Activated CD4-positive, alpha-beta T cell treated with anti-CD3 and anti-CD28 coated beads, Interleukin-2, amount 10 ng/mL, durations not matched to agents 7 days and 5 days (primary cell): ENCODE measurements at regions not wholly inside any gene's neighbourhood (a gene's known extent, or its start where the extent isn't known, plus 50 kb on each side); places are given as distances from the start of the nearest gene placed in this dataset.

ENCODE experiments used
- CTCF ChIA-PET: fragments of 350-600 bp; sonication (Branson Sonifier 250); formaldehyde crosslinking; loops from one replicate; lab custom pipeline; 2021; ENCODE audit warnings: antibody characterized with exemption; lab: Charles Lee
- POLR2A ChIA-PET: fragments of 350-600 bp; sonication (Branson Sonifier 250); formaldehyde crosslinking; loops from one replicate; lab custom pipeline; 2021; ENCODE audit warnings: antibody characterized with exemption; lab: Charles Lee
- DNase-seq: peaks from one replicate; pipeline ENCODE4 v3.0.0-alpha.2; 2020
- H3K27ac Mint-ChIP-seq: one replicate; pipeline ENCODE4 v1.8.0; 2021; ENCODE audit warnings: mild to moderate bottlenecking, moderate library complexity, mixed read lengths
- H3K27me3 Mint-ChIP-seq: one replicate; pipeline ENCODE4 v1.8.0; 2021; ENCODE audit warnings: mixed read lengths
- H3K36me3 Mint-ChIP-seq: one replicate; pipeline ENCODE4 v1.8.0; 2021; ENCODE audit warnings: low read depth, mixed read lengths
- H3K4me1 Mint-ChIP-seq: one replicate; pipeline ENCODE4 v1.8.0; 2021; ENCODE audit warnings: mixed read lengths
- H3K4me3 Mint-ChIP-seq: one replicate; pipeline ENCODE4 v1.8.0; 2021; ENCODE audit warnings: mild to moderate bottlenecking, moderate library complexity, mixed read lengths
- H3K9me3 Mint-ChIP-seq: one replicate; pipeline ENCODE4 v1.8.0; 2021; ENCODE audit warnings: mixed read lengths

DNA sequence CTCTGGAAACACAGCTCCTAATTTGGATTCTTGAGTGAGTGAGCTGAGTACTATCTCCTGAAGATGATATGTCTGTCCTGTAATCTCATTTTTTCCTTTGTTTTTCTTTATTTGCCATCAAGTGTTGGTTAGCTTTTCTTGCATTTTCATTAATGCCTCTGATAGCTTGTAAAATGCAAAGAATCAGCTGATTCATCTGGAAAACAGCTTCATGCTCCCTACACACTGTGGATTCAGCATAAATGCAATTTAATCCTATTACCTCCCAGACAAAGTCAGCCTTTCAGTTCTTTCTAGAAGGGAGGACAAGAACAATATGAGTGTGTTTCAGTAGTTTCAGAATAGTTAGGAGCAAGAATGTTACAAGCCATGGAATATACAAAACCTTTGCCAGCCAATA, 79.4 kb downstream of the DACT1 start:
- Mint-ChIP-seq H3K4me1 (peaks cover 4% of the 10 kb centered on the region), H3K4me3 (no peak overlapping the region), H3K9me3 (peaks cover 3% of the 10 kb centered on the region), H3K27me3 (peaks cover 4% of the 10 kb centered on the region), H3K27ac (no peak overlapping the region), H3K36me3 (no peaks in the 10 kb centered on the region)
- no peak for DNase-seq
- ChIA-PET POLR2A (no interaction called here), CTCF (no interaction called here)

DNA sequence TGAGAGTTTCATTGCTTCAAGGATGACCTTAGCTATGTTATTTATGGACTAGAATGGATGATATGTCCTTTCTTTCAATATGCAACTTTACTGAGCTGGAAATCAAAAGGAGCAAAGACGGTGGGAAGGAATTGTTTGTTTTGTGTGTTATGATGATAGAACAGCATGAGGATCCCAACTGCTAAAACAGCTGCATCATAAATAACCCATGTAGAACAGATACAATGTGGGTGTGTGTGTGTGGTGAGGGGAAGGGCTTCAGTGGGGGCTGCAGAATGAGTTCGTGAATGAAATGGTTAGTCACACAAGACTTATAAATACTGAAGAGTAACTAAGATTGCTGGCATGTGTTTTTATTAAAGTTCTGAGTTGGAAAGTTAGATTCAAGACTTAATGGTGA, 80.1 kb downstream of the DACT1 start:
- ChIA-PET CTCF (no interaction called here), POLR2A (no interaction called here)
- no peak for DNase-seq
- Mint-ChIP-seq H3K27me3 (peaks cover 4% of the 10 kb centered on the region), H3K4me3 (no peak overlapping the region), H3K9me3 (peaks cover 3% of the 10 kb centered on the region), H3K27ac (no peak overlapping the region), H3K36me3 (no peaks in the 10 kb centered on the region), H3K4me1 (peaks cover 4% of the 10 kb centered on the region)

DNA sequence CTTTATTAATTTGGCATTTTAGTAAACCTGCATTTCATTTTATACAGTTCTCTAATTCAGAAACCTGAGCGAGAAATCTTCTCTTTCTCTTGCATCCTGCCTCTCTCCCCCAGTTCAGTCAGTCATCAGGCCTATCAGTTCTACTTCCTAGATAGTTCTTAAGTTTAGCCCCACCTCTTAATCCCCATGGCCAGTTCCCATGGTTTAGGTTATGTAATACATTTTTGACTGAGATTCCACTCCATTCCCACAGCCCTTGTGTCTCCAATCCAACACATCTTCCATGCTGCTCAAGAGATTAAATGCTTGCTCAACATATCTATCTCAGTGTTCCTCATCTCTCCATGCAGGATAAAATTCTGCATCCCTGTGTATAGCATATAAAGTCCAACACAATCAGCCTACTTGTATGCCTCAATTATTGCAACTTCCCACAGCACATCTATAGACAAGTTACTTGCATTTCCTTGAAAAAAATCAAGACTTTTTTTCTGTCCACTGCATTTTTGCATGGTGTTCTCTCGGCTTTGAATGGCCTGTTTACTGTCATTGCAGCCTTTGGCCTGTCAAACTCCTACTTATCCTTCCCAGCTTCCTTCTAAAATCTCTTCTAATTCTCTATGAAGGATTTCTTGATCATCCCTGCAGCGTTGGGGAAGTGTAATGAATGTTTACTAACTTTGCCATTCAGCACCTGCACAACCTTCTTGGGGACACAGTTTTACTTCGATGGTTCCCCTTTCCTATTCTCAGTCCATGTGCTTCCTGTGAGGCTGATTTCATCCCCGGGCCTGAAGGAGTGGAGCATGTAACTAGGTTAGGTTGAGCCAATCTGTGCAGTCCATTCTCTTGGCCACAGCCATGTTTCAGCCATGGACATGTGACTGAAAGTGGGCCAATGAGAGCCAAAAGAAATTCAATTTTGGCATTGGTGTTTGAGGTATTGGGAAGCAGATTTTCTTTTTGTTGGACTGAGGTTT, 80.8 kb downstream of the DACT1 start:
- DNase-seq, result no peak
- no peak overlapping the region for H3K27ac Mint-ChIP-seq
- H3K27me3 Mint-ChIP-seq, result peaks cover 4% of the 10 kb centered on the region
- peaks cover 4% of the 10 kb centered on the region for H3K4me1 Mint-ChIP-seq
- ChIA-PET POLR2A (no interaction called here), CTCF (no interaction called here)
- no peaks in the 10 kb centered on the region for H3K36me3 Mint-ChIP-seq
- no peak overlapping the region for H3K4me3 Mint-ChIP-seq
- peaks cover 3% of the 10 kb centered on the region for H3K9me3 Mint-ChIP-seq

DNA sequence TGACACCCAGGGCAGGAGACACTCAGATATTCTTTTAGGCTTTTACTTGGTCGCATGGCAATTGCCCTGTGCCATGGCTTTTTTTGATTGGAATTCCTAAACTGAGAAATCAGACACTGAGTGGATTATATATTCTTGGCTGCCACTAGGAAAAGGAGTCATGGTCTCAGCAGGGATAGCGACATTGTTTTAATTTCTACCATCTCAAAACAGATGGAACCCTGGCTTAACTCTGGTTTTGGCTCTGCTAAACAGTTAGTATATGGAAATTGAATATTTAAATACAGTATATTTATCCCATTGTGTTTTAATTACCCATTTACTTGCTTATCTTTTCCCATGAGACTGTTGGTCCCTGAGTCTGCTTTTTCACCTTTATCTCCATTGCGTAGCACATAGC, 84.0 kb downstream of the DACT1 start:
- Mint-ChIP-seq H3K9me3 (no peaks in the 10 kb centered on the region), H3K4me3 (no peak overlapping the region), H3K27ac (no peak overlapping the region), H3K4me1 (no peaks in the 10 kb centered on the region), H3K27me3 (peaks cover 6% of the 10 kb centered on the region), H3K36me3 (no peaks in the 10 kb centered on the region)
- ChIA-PET POLR2A (no interaction called here), CTCF (no interaction called here)
- no peak for DNase-seq

DNA sequence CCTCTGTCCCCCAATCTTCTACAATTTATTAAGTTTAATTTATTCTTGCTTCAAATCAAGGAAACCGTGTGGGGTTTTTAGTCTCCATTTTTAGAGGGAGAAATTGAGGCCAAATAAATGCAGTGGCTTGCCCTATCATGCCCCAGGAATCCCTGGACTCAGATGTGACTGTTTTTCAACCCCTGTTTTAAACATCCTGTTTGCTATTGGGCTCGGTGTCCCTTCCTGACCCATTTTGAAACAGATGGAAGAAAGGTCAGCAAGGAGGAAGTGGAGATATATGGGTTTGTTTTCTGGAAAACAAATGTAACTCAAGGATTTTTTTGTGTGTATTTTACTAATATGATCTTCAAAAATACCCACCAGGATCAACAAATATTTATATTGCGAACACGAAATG, 84.7 kb downstream of the DACT1 start:
- ChIA-PET CTCF (no interaction called here), POLR2A (no interaction called here)
- no peak for DNase-seq

DNA sequence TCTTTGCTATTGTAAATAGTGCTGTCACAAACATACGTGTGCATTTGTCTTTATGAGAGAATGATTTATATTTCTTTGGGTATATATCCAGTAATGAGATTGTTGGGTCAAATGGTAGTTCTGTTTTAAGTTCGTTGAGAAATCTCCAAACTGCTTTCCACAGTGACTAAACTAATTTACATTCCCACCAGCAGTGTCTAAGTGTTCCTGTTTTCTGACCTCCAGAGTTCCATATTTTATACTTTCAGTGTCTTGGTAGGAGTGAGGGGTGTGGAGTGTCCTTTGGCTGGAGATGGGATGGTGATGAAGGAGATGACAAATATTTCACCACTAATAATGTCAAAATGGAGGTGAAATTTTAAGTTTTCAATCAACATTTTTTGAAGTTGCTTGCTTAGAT, 86.4 kb downstream of the DACT1 start:
- CTCF ChIA-PET, result no interaction called here
- Mint-ChIP-seq H3K4me3 (no peak overlapping the region), H3K36me3 (no peaks in the 10 kb centered on the region), H3K4me1 (no peaks in the 10 kb centered on the region), H3K27me3 (peaks cover 6% of the 10 kb centered on the region), H3K27ac (no peak overlapping the region), H3K9me3 (no peaks in the 10 kb centered on the region)
- POLR2A ChIA-PET, result no interaction called here
- DNase-seq, result no peak

More for the DNA sequence above, 84.7 kb downstream of the DACT1 start:
- Mint-ChIP-seq H3K4me1 (no peaks in the 10 kb centered on the region), H3K27ac (no peak overlapping the region), H3K9me3 (no peaks in the 10 kb centered on the region), H3K27me3 (peaks cover 6% of the 10 kb centered on the region), H3K4me3 (no peak overlapping the region), H3K36me3 (no peaks in the 10 kb centered on the region)

DNA sequence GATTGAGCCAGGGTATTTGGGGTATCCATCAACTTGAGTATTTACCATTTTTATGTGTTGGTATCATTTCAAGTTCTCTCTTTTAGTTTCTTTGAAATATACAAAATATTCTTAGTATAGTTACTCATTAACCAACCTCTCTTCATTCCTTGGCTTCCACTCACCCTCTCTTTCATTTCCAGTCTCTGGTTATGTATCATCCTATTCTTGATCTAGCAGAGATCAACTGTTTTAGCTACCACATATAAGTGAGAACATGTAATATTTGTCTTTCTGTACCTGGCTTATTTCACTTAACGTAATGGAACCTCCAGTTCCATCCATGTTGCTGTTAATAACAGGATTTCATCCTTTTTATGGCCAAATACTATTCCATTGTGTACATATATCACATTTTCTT, 86.9 kb downstream of the DACT1 start:
- no peaks in the 10 kb centered on the region for H3K36me3 Mint-ChIP-seq
- CTCF ChIA-PET, result no interaction called here
- no peaks in the 10 kb centered on the region for H3K4me1 Mint-ChIP-seq
- POLR2A ChIA-PET, result no interaction called here
- H3K9me3 Mint-ChIP-seq, result no peaks in the 10 kb centered on the region
- H3K4me3 Mint-ChIP-seq, result no peak overlapping the region
- peaks cover 6% of the 10 kb centered on the region for H3K27me3 Mint-ChIP-seq
- no peak overlapping the region for H3K27ac Mint-ChIP-seq
- DNase-seq, result no peak

DNA sequence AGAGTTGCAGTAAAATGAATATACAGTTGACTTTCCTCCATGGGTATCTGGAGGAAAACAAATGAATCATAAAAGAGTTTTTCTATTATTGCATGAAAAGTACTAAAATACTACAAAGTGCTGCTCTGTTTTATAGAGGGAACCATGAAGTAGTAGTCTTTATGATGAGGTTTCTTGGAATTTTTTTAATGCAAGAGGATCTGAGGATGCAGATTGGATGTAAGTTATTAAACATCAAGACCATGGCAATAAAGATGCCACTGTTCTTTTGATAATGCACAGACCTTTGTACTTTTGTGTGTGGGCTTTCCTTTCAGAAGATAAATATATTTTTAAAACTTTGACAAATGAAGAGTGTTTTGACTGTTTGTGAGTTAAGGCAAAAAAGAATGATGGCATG, 87.5 kb downstream of the DACT1 start:
- CTCF ChIA-PET, result no interaction called here
- no peak overlapping the region for H3K4me3 Mint-ChIP-seq
- DNase-seq, result no peak

DNA sequence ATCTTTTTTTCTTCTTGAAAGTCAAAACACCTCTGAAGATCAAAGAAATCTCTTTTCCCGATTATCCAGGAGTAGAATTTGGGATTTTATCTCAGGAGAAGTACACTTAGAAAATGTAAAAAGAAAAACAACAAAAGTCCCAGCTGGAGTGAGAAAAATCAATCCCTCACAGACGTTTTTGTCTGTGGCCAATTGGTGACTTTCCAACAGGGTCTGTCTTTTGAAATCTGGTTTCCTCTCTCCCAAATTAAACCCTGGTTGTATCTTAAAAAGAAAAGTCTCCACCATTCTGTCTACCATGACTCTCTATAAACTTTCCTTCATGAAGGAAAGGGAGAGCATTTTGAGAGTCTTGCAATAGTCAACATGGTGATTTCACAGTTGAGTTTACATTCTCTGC, 88.1 kb downstream of the DACT1 start:
- no peak for DNase-seq
- no peak overlapping the region for H3K4me3 Mint-ChIP-seq
- H3K27me3 Mint-ChIP-seq, result peaks cover 5% of the 10 kb centered on the region
- CTCF ChIA-PET, result no interaction called here
- no peaks in the 10 kb centered on the region for H3K36me3 Mint-ChIP-seq
- POLR2A ChIA-PET, result no interaction called here
- H3K4me1 Mint-ChIP-seq, result no peaks in the 10 kb centered on the region
- no peak overlapping the region for H3K27ac Mint-ChIP-seq
- no peaks in the 10 kb centered on the region for H3K9me3 Mint-ChIP-seq

More for the DNA sequence above, 87.5 kb downstream of the DACT1 start:
- H3K27me3 Mint-ChIP-seq, result peaks cover 5% of the 10 kb centered on the region
- no peak overlapping the region for H3K27ac Mint-ChIP-seq
- H3K36me3 Mint-ChIP-seq, result no peaks in the 10 kb centered on the region
- POLR2A ChIA-PET, result no interaction called here
- H3K4me1 Mint-ChIP-seq, result no peaks in the 10 kb centered on the region
- no peaks in the 10 kb centered on the region for H3K9me3 Mint-ChIP-seq

DNA sequence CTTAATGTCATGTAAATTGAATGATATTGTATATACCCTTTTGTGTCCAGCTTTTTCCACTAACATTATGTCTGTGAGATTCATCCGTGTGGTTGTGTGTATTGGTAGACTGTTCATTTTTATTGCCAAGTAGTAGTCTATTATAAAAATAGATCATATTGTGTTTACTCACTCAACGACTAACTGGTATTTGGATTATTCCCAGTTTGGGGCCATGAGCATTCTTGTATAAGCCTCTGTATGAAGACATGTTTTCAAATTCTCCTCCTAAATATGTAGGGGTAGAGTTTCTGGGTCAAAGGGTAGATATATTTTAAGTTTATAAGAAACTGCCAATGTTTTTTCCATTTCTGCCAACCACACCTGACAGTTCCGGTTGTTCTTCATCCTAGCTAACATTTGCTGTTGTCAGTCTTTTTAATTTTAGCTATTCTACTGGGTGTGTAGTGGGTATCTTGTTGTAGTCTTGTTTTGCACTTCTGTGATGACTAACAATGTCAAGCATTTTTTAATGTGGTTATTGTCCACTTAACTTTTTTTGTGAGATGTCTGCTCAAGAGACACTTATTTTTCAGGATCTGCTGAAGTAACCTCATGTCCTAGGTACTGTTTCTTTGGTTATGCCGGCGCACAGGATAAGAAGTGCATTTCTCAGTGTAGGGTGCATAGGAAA, 93.2 kb downstream of the DACT1 start:
- no peak for DNase-seq
- Mint-ChIP-seq H3K36me3 (no peaks in the 10 kb centered on the region), H3K9me3 (no peaks in the 10 kb centered on the region), H3K4me3 (no peak overlapping the region), H3K4me1 (peaks cover 4% of the 10 kb centered on the region), H3K27me3 (peaks cover 10% of the 10 kb centered on the region), H3K27ac (no peak overlapping the region)
- ChIA-PET CTCF (no interaction called here), POLR2A (no interaction called here)

DNA sequence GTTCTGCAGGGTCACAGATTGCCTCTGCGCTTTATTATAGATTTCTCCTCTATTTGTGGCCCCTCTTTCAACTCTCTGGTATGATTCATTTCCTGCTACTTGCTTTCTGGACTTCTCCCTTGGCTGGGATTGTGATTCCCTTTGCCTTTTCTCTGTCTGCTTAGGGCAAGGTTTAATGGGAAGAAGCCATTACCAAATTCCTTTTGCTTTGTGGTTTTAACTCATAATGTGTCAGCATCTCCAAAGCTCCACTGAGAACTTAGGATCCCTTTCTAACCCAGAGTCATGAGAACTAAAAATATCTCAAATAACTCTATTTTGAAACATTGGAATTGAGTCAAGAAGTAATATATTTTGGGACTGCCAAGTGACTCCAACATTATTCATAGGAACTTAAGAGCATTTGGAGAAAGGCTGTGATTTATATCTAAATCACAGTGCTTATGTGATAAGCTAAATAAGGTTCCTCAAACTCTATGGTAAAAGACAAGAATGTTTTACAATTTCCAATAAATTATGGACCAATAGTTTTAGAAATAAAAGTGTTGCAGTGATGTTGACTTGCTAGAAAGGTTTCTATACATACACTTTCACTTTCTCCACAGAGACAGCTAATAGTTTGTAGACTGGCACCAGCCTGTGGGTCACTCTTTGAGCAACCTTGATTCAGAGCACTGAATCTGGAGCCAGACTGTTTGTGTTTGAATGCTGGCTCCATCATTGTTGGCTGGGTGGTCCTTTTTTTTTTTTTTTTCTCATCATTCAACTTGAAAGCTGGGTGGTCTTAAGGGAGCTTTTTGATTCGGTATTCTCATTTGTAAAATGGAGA, 93.9 kb downstream of the DACT1 start:
- H3K27me3 Mint-ChIP-seq, result peaks cover 11% of the 10 kb centered on the region
- H3K36me3 Mint-ChIP-seq, result no peaks in the 10 kb centered on the region
- H3K4me3 Mint-ChIP-seq, result no peak overlapping the region
- no peak for DNase-seq
- POLR2A ChIA-PET, result no interaction called here
- no peaks in the 10 kb centered on the region for H3K9me3 Mint-ChIP-seq
- CTCF ChIA-PET, result interaction anchor here (1.3 kb wide), 1 partner anchor 23 kb away, joined by 4 read pairs; no protein-coding TSS in a partner anchor
- H3K4me1 Mint-ChIP-seq, result peaks cover 4% of the 10 kb centered on the region
- H3K27ac Mint-ChIP-seq, result no peak overlapping the region

DNA sequence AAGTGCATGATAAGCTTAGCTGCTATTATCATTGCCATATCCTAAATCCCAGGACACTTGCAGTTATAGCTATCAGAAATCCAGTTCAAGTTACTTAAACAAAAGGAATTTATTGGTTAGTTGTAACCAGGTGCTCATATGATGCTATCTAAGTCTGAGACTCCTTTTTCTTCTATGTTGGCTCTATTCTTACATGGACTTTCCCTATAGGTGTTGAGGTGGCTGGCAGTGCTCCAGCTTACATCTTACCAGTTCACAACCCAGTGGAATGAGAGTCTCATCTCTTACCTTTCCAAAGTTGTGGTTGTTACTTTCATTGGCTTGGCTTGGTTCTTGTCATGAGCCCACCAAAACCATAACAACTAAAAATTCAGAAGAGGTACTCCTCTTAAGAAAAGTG, 94.6 kb downstream of the DACT1 start:
- POLR2A ChIA-PET, result no interaction called here
- no peak for DNase-seq

More for the DNA sequence above, 94.6 kb downstream of the DACT1 start:
- H3K36me3 Mint-ChIP-seq, result no peaks in the 10 kb centered on the region
- H3K27ac Mint-ChIP-seq, result no peak overlapping the region
- peaks cover 11% of the 10 kb centered on the region for H3K27me3 Mint-ChIP-seq
- H3K4me1 Mint-ChIP-seq, result peaks cover 4% of the 10 kb centered on the region
- H3K4me3 Mint-ChIP-seq, result no peak overlapping the region
- CTCF ChIA-PET, result interaction anchor here (0.6 to 1.3 kb wide), 2 partner anchors 22 to 28 kb away, joined by 4 to 6 read pairs; no protein-coding TSS in a partner anchor
- no peaks in the 10 kb centered on the region for H3K9me3 Mint-ChIP-seq
